NB4 (cell line): ENCODE measurements at regions not wholly inside any gene's neighbourhood (a gene's known extent, or its start where the extent isn't known, plus 50 kb on each side); places are given as distances from the start of the nearest gene placed in this dataset.

Experiments used
- CTCF ChIP-seq: IDR thresholded peaks from one replicate; pipeline ENCODE4 v1.5.1; 2012; ENCODE audit warnings: low read depth, low read length
- POLR2A ChIP-seq: IDR thresholded peaks from 2 replicates; pipeline ENCODE4 v1.6.1; 2011; ENCODE audit warnings: mild to moderate bottlenecking; ENCODE audit not compliant: insufficient read length; ENCODE audit errors: extremely low read depth

DNA sequence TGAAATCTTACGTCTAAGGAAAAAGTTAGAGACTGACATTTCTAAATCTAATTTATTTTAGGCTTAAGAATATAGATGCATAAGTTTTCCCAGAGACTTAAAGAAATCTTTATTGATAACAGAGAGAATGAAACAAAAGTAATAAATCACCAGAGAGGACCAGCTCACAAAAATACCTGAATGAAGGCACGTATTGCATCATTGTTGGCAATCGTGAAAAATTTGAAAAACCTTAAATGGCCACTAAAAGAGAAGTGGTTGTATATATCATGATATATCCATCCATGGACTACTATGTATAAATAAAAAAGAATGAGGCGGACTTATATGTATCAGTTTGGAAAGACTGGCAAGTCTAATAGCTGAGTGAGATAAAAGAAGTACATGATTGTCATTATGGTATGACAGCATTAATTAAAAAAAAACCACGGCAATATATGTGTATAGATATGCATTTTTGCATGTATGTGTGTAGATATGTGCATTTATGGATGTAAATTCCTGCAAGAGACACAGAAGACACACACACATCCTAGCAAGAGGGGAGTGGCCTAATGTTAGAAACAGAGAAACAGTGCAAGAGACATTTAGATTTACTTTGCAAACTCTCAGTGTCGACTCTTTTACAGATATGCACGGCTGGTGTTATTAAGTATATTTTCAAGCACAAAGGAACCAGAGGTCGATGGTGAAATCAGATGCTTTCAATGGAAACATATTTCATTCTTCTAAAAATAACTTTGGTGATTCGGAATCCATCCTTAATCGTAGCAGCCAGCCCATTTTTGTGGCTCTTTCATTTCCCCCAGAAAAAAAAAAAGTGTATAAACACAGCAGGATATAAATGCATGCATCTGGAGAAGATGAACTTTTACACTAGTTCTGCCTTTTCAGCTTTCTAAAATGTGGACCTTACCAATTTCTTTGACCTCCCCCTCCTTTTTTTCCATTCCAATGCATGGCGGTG lies 156.1 kb upstream of the SALL4 start:
- TF ChIP-seq CTCF (no peak), POLR2A (no peak)
